ENCODE measurements at regions not wholly inside any gene's neighbourhood (a gene's known extent, or its start where the extent isn't known, plus 50 kb on each side); places are given as distances from the start of the nearest gene placed in this dataset.

DNA sequence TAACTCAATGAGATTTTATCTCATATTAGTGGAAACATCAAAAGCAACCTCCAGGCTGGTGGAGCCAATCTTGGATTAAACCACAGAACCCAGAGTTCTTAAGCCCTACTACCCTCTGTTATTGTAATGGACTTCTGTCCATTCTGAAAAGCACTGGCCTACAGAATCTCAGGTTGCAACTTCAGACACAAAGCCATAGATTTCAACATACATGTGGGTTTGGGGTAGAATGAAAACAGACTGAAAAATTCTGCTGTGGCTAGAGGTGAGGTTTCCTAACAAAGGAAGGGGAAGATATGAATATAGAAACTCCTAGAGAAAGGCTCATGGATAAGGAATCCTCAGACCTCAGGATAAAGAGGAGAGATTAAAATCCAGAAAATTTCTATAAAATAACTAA, 569.8 kb upstream of the RIOK2 start:
- TF ChIP-seq ATF1 (CRISPR knock-in tag; IDR thresholded peaks at IDR 0.05), result no peak
- TF ChIP-seq JAZF1 (CRISPR knock-in tag; IDR thresholded peaks at IDR 0.05), result no peak
- TF ChIP-seq ZNF281 (CRISPR knock-in tag; IDR thresholded peaks at IDR 0.05), result no peak
- TF ChIP-seq, protein P1, sequence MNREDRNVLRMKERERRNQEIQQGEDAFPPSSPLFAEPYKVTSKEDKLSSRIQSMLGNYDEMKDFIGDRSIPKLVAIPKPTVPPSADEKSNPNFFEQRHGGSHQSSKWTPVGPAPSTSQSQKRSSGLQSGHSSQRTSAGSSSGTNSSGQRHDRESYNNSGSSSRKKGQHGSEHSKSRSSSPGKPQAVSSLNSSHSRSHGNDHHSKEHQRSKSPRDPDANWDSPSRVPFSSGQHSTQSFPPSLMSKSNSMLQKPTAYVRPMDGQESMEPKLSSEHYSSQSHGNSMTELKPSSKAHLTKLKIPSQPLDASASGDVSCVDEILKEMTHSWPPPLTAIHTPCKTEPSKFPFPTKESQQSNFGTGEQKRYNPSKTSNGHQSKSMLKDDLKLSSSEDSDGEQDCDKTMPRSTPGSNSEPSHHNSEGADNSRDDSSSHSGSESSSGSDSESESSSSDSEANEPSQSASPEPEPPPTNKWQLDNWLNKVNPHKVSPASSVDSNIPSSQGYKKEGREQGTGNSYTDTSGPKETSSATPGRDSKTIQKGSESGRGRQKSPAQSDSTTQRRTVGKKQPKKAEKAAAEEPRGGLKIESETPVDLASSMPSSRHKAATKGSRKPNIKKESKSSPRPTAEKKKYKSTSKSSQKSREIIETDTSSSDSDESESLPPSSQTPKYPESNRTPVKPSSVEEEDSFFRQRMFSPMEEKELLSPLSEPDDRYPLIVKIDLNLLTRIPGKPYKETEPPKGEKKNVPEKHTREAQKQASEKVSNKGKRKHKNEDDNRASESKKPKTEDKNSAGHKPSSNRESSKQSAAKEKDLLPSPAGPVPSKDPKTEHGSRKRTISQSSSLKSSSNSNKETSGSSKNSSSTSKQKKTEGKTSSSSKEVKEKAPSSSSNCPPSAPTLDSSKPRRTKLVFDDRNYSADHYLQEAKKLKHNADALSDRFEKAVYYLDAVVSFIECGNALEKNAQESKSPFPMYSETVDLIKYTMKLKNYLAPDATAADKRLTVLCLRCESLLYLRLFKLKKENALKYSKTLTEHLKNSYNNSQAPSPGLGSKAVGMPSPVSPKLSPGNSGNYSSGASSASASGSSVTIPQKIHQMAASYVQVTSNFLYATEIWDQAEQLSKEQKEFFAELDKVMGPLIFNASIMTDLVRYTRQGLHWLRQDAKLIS (CRISPR knock-in tag; IDR thresholded peaks at IDR 0.05; ENCODE audit: borderline replicate concordance), result no peak
- no peak for TF ChIP-seq JUN (CRISPR knock-in tag; IDR thresholded peaks at IDR 0.05)
- TF ChIP-seq FOXJ3 (CRISPR knock-in tag; IDR thresholded peaks at IDR 0.05; ENCODE audit: borderline replicate concordance), result no peak

Measured in WTC11 (cell line).